ENCODE measurements at regions not wholly inside any gene's neighbourhood (a gene's known extent, or its start where the extent isn't known, plus 50 kb on each side); places are given as distances from the start of the nearest gene placed in this dataset.

DNA sequence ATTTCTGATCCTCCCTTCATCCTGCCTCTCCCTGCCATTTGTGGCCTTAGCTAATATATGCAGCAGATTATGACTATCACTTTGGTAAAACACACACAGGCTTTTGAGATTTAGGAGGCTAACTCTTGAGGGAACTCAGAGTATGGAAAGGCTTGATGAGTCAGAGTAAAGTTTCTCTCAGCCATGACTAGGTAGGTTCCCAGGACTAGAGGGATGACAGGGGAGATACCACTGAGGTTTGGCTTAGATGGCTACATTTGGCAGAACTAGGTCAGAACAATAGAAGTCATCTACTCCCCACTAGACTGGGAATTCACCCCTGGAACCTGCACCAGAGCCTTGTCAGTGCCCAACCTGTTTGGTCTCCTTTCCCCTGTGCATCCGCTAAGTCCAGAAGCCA, 585.7 kb downstream of the TLL1 start:
- TF ChIP-seq, protein P1, sequence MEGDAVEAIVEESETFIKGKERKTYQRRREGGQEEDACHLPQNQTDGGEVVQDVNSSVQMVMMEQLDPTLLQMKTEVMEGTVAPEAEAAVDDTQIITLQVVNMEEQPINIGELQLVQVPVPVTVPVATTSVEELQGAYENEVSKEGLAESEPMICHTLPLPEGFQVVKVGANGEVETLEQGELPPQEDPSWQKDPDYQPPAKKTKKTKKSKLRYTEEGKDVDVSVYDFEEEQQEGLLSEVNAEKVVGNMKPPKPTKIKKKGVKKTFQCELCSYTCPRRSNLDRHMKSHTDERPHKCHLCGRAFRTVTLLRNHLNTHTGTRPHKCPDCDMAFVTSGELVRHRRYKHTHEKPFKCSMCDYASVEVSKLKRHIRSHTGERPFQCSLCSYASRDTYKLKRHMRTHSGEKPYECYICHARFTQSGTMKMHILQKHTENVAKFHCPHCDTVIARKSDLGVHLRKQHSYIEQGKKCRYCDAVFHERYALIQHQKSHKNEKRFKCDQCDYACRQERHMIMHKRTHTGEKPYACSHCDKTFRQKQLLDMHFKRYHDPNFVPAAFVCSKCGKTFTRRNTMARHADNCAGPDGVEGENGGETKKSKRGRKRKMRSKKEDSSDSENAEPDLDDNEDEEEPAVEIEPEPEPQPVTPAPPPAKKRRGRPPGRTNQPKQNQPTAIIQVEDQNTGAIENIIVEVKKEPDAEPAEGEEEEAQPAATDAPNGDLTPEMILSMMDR (IDR thresholded peaks at IDR 0.05): no peak
- no peak for TF ChIP-seq POLR2A (IDR thresholded peaks at IDR 0.05)

Data from esophagus squamous epithelium (tissue), 4 donors.